ENCODE measurements at regions not wholly inside any gene's neighbourhood (a gene's known extent, or its start where the extent isn't known, plus 50 kb on each side); places are given as distances from the start of the nearest gene placed in this dataset.

DNA sequence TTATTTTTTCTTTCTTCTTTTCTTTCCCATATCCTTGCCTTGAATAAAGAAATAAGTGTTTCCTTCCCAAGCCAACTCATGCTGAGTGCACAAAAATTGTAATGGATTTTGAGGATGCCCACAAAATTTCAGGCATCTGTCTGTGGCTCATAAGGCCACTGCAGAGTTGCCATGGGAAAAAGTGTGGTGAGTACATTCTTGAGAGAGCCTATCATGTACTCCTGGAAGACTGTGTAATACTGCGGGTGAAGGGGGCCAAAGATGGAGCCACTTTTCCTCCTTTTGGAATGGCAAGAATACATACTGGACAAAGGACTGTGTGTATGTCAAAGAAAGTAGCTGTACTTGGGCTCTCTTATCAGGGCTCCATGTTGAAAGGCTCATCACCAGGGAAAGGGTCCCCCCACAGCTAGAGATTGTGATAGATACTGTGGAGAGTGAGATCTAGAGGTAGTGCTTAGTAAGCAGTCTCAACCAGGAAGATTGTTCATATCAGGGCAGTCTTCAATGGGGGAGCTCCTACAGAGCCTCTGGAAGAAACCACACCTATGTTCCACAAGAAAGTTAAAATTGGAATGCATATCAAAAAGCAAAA is 341.6 kb upstream of the KCND2 start:
- Histone ChIP-seq H4K20me1 (ENCODE audit: low read depth, low read length) (no peaks in the 10 kb centered on the region), H3K4me2 (ENCODE audit: low read depth, low read length, poor library complexity, severe bottlenecking) (no peak overlapping the region), H3K4me3 (ENCODE audit: insufficient read depth, low read length, poor library complexity, severe bottlenecking) (no peak overlapping the region), H3K27ac (ENCODE audit: low read depth, low read length) (no peak overlapping the region), H3K9me3 (ENCODE audit: insufficient read depth, low read length) (no peaks in the 10 kb centered on the region), H3K9me2 (replicated peaks; ENCODE audit: insufficient read depth, low read length) (no peaks in the 10 kb centered on the region), H3K9ac (ENCODE audit: low read length) (no peak overlapping the region), H3K36me3 (ENCODE audit: low read length) (no peaks in the 10 kb centered on the region), H3K27me3 (ENCODE audit: low read length) (no peaks in the 10 kb centered on the region), H2AFZ (ENCODE audit: low read depth, low read length, severe bottlenecking) (no peak overlapping the region), H3F3A (ENCODE audit: insufficient read depth) (no peaks in the 10 kb centered on the region), H3K79me2 (ENCODE audit: insufficient read depth, low read length) (no peaks in the 10 kb centered on the region)
- no peak for TF ChIP-seq EZH2phosphoT487 (conservative IDR thresholded peaks at IDR 0.05; ENCODE audit: low read length)
- TF ChIP-seq, protein P1, sequence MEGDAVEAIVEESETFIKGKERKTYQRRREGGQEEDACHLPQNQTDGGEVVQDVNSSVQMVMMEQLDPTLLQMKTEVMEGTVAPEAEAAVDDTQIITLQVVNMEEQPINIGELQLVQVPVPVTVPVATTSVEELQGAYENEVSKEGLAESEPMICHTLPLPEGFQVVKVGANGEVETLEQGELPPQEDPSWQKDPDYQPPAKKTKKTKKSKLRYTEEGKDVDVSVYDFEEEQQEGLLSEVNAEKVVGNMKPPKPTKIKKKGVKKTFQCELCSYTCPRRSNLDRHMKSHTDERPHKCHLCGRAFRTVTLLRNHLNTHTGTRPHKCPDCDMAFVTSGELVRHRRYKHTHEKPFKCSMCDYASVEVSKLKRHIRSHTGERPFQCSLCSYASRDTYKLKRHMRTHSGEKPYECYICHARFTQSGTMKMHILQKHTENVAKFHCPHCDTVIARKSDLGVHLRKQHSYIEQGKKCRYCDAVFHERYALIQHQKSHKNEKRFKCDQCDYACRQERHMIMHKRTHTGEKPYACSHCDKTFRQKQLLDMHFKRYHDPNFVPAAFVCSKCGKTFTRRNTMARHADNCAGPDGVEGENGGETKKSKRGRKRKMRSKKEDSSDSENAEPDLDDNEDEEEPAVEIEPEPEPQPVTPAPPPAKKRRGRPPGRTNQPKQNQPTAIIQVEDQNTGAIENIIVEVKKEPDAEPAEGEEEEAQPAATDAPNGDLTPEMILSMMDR (IDR thresholded peaks at IDR 0.05; ENCODE audit: insufficient read depth, low read length, poor library complexity, severe bottlenecking), result no peak

- no peaks in the 10 kb centered on the region for H3F3A ChIP-seq (ENCODE audit: insufficient read depth)
- H3K9ac ChIP-seq (ENCODE audit: low read length), result no peak overlapping the region
- H3K9me2 ChIP-seq (replicated peaks; ENCODE audit: insufficient read depth, low read length), result no peaks in the 10 kb centered on the region
- H3K79me2 ChIP-seq (ENCODE audit: insufficient read depth, low read length), result no peaks in the 10 kb centered on the region
- H3K27me3 ChIP-seq (ENCODE audit: low read length), result no peaks in the 10 kb centered on the region
- no peaks in the 10 kb centered on the region for H3K9me3 ChIP-seq (ENCODE audit: insufficient read depth, low read length)
- H4K20me1 ChIP-seq (ENCODE audit: low read depth, low read length), result no peaks in the 10 kb centered on the region
- H3K36me3 ChIP-seq (ENCODE audit: low read length), result no peaks in the 10 kb centered on the region
- no peak overlapping the region for H3K4me2 ChIP-seq (ENCODE audit: low read depth, low read length, poor library complexity, severe bottlenecking)
- TF ChIP-seq, protein P1 (IDR thresholded peaks at IDR 0.05; ENCODE audit: insufficient read depth, low read length, poor library complexity, severe bottlenecking), result no peak
- TF ChIP-seq EZH2phosphoT487 (conservative IDR thresholded peaks at IDR 0.05; ENCODE audit: low read length), result no peak
- H3K27ac ChIP-seq (ENCODE audit: low read depth, low read length), result no peak overlapping the region
- no peak overlapping the region for H3K4me3 ChIP-seq (ENCODE audit: insufficient read depth, low read length, poor library complexity, severe bottlenecking)
- H2AFZ ChIP-seq (ENCODE audit: low read depth, low read length, severe bottlenecking), result no peak overlapping the region
Observed at GRCh38 chr7:119935418-119936025, 337.5 kb upstream of the KCND2 start.

DNA sequence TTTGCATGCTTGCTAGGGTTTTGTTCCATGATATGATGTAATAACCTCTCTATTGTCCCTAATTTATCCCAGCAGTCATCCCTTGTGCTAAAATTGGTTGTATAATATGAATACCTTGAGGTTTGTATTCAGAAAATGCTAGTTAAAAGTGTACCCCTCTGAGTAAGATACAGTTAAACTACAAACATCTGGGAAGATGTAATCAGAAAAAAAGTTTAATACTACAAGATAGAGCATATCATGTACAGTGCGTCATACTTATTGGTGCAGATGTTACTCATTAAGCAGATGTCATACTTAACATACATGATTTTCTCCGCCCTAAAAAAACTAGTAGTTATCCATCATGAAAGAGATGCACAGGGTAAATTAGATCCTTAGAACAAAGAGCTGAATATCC is 336.1 kb upstream of the KCND2 start:
- no peaks in the 10 kb centered on the region for H3K9me2 ChIP-seq (replicated peaks; ENCODE audit: insufficient read depth, low read length)

GRCh38 chr7:119937745-119938144 is 335.2 kb upstream of the KCND2 start:
- Histone ChIP-seq H3K4me2 (ENCODE audit: low read depth, low read length, poor library complexity, severe bottlenecking) (no peak overlapping the region), H3K79me2 (ENCODE audit: insufficient read depth, low read length) (no peaks in the 10 kb centered on the region)

More for the DNA sequence above, 336.1 kb upstream of the KCND2 start:
- Histone ChIP-seq H3K79me2 (ENCODE audit: insufficient read depth, low read length) (no peaks in the 10 kb centered on the region), H3K27me3 (ENCODE audit: low read length) (no peaks in the 10 kb centered on the region), H3K27ac (ENCODE audit: low read depth, low read length) (no peak overlapping the region), H3K9me3 (ENCODE audit: insufficient read depth, low read length) (no peaks in the 10 kb centered on the region), H3K4me2 (ENCODE audit: low read depth, low read length, poor library complexity, severe bottlenecking) (no peak overlapping the region), H2AFZ (ENCODE audit: low read depth, low read length, severe bottlenecking) (no peak overlapping the region), H3K36me3 (ENCODE audit: low read length) (no peaks in the 10 kb centered on the region), H3K4me3 (ENCODE audit: insufficient read depth, low read length, poor library complexity, severe bottlenecking) (no peak overlapping the region), H3K9ac (ENCODE audit: low read length) (no peak overlapping the region), H4K20me1 (ENCODE audit: low read depth, low read length) (no peaks in the 10 kb centered on the region), H3F3A (ENCODE audit: insufficient read depth) (no peaks in the 10 kb centered on the region)
- no peak for TF ChIP-seq EZH2phosphoT487 (conservative IDR thresholded peaks at IDR 0.05; ENCODE audit: low read length)

More at GRCh38 chr7:119937745-119938144, 335.2 kb upstream of the KCND2 start:
- TF ChIP-seq, protein P1 (IDR thresholded peaks at IDR 0.05; ENCODE audit: insufficient read depth, low read length, poor library complexity, severe bottlenecking), result no peak
- no peak for TF ChIP-seq EZH2phosphoT487 (conservative IDR thresholded peaks at IDR 0.05; ENCODE audit: low read length)
- Histone ChIP-seq H3K9me2 (replicated peaks; ENCODE audit: insufficient read depth, low read length) (no peaks in the 10 kb centered on the region), H3K36me3 (ENCODE audit: low read length) (no peaks in the 10 kb centered on the region), H3K9me3 (ENCODE audit: insufficient read depth, low read length) (no peaks in the 10 kb centered on the region), H3K27ac (ENCODE audit: low read depth, low read length) (no peak overlapping the region), H3K9ac (ENCODE audit: low read length) (no peak overlapping the region), H2AFZ (ENCODE audit: low read depth, low read length, severe bottlenecking) (no peak overlapping the region), H4K20me1 (ENCODE audit: low read depth, low read length) (no peaks in the 10 kb centered on the region), H3K27me3 (ENCODE audit: low read length) (no peaks in the 10 kb centered on the region), H3F3A (ENCODE audit: insufficient read depth) (no peaks in the 10 kb centered on the region), H3K4me3 (ENCODE audit: insufficient read depth, low read length, poor library complexity, severe bottlenecking) (no peak overlapping the region)
